ENCODE measurements at regions not wholly inside any gene's neighbourhood (a gene's known extent, or its start where the extent isn't known, plus 50 kb on each side); places are given as distances from the start of the nearest gene placed in this dataset.

GRCh38 chr11:79747406-79747805, 306.6 kb upstream of the TENM4 start:
- no peak overlapping the region for H3K23ac ChIP-seq (ENCODE audit: insufficient read length, low read depth, low read length)
- Mint-ChIP-seq H3K4me3 (no peak overlapping the region), H3K9me3 (no peaks in the 10 kb centered on the region), H3K4me1 (no peaks in the 10 kb centered on the region), H3K27ac (no peak overlapping the region), H3K27me3 (ENCODE audit: low read depth) (no peaks in the 10 kb centered on the region), H3K36me3 (ENCODE audit: insufficient read depth in 1 of 3, low read depth in 3 of 3) (no peaks in the 10 kb centered on the region)
- H3K27me3 ChIP-seq (ENCODE audit: insufficient read depth, low read length) = no peaks in the 10 kb centered on the region
- TF ChIP-seq, protein P1, sequence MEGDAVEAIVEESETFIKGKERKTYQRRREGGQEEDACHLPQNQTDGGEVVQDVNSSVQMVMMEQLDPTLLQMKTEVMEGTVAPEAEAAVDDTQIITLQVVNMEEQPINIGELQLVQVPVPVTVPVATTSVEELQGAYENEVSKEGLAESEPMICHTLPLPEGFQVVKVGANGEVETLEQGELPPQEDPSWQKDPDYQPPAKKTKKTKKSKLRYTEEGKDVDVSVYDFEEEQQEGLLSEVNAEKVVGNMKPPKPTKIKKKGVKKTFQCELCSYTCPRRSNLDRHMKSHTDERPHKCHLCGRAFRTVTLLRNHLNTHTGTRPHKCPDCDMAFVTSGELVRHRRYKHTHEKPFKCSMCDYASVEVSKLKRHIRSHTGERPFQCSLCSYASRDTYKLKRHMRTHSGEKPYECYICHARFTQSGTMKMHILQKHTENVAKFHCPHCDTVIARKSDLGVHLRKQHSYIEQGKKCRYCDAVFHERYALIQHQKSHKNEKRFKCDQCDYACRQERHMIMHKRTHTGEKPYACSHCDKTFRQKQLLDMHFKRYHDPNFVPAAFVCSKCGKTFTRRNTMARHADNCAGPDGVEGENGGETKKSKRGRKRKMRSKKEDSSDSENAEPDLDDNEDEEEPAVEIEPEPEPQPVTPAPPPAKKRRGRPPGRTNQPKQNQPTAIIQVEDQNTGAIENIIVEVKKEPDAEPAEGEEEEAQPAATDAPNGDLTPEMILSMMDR (conservative IDR thresholded peaks at IDR 0.05) = no peak
- H3K4ac ChIP-seq (ENCODE audit: low read depth, low read length) = no peak overlapping the region
- H3K14ac ChIP-seq (ENCODE audit: insufficient read depth, low read length) = no peak overlapping the region
- H3K4me2 ChIP-seq (ENCODE audit: insufficient read depth, insufficient read length, low read length) = no peak overlapping the region
- no peak overlapping the region for H4K91ac ChIP-seq (ENCODE audit: insufficient read length, low read depth, low read length)
- H3K23me2 ChIP-seq (ENCODE audit: insufficient read length, low read depth, low read length, poor library complexity, severe bottlenecking) = no peaks in the 10 kb centered on the region
- no peaks in the 10 kb centered on the region for H3K9me3 ChIP-seq (ENCODE audit: control insufficient read depth, low read depth, low read length)
- H2BK20ac ChIP-seq (ENCODE audit: low read depth, low read length, poor library complexity, severe bottlenecking) = no peak overlapping the region
- H2BK12ac ChIP-seq (ENCODE audit: insufficient read length, low read depth, low read length) = no peak overlapping the region
- H4K8ac ChIP-seq (replicated peaks; ENCODE audit: insufficient read length, low read depth, low read length) = no peak overlapping the region
- no peaks in the 10 kb centered on the region for H4K20me1 ChIP-seq (ENCODE audit: control insufficient read depth, insufficient read depth, insufficient read length)
- H2BK15ac ChIP-seq (ENCODE audit: low read depth, low read length) = no peak overlapping the region
- DNase-seq = no peak
- H2BK5ac ChIP-seq (ENCODE audit: insufficient read length, low read length) = no peak overlapping the region
- no peaks in the 10 kb centered on the region for H3K4me1 ChIP-seq (ENCODE audit: insufficient read depth, low read length)
- H3K56ac ChIP-seq (ENCODE audit: insufficient read length, low read depth, low read length) = no peak overlapping the region
- no peak overlapping the region for H4K5ac ChIP-seq (ENCODE audit: insufficient read length, low read depth, low read length)
- H3K79me2 ChIP-seq (ENCODE audit: insufficient read depth, low read length) = no peaks in the 10 kb centered on the region
- H3T11ph ChIP-seq (ENCODE audit: low read length) = no peak overlapping the region
- no CpG with 5 or more reads among the region's 1 CpG for WGBS (ENCODE audit: extremely low coverage, insufficient read length, low lambda C conversion rate)
- no peak overlapping the region for H3K27ac ChIP-seq (ENCODE audit: insufficient read length, low read depth, low read length)
- H2AK5ac ChIP-seq (ENCODE audit: insufficient read length, low read length) = no peak overlapping the region
- H3K18ac ChIP-seq (ENCODE audit: insufficient read length, low read depth, low read length) = no peak overlapping the region
- no peak overlapping the region for H3K9ac ChIP-seq (ENCODE audit: extremely low read depth, insufficient read length, low read length)
- no peaks in the 10 kb centered on the region for H3K79me1 ChIP-seq (ENCODE audit: insufficient read depth, low read depth, low read length, poor library complexity, severe bottlenecking)
- no peak overlapping the region for H2AFZ ChIP-seq (ENCODE audit: low read length)
- H2BK120ac ChIP-seq (ENCODE audit: low read depth, low read length, poor library complexity, severe bottlenecking) = no peak overlapping the region

Measured in H9 (cell line).